C1 segment of cervical spinal cord (tissue), 14 donors: ENCODE measurements at regions not wholly inside any gene's neighbourhood (a gene's known extent, or its start where the extent isn't known, plus 50 kb on each side); places are given as distances from the start of the nearest gene placed in this dataset.
A peak's percentile ranks its signal among the peaks of the same experiment; 100 is the strongest.

ENCODE experiments used
- DNase-seq, 14 donors: peaks; one replicate each; lab custom pipeline; 2025; lab: John Stamatoyannopoulos, UW

DNA sequence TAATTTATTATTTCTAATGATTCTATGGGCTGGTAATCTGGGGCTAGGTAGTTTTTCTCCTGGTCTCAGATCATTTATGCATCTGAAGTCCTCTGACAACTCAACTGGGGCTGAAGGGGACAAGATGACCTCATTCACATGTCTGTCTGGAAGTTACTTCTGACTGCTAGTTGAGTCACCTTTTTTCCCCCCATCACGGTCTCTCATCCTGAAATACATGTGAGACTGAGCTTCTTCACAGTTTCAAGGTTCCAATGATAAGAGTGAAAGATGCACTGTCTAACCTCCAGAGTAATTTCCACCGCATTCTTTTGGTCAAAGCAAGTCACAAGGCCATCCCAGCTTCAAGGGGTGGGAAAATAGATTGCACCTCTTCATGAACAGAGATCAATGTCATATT is 356.7 kb upstream of the RPS6KA3 start:
- no peak for DNase-seq

- DNase-seq = no peak
These were observed 353.6 kb upstream of the RPS6KA3 start for GRCh38 chrX:20620306-20620705.

DNA sequence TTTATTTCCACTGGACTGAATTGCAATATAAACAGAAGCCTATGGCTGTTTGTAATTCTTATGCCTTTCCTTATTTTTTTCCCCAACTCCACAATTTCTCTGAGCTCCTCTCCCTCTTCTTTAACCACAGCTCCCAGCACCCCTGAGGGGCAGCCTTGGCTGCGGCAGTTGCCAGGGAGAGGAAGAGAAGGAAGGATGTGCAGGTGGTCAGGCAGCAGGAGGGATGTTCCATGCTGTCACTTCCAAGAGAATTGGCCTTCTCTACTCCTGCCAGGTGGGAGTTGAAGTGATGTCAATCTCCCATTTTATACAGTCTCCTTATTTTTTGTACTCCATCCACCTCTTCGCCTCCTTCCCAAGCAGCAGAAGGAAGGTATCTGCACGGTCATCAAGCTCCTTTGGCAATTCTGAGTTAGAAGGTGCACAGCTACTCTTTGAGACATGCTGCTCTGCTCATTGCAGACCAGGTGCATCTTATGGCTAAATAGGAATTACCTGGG is 343.3 kb upstream of the RPS6KA3 start:
- peak in 2 of 14 donors; percentile 34 to 94 for DNase-seq

DNA sequence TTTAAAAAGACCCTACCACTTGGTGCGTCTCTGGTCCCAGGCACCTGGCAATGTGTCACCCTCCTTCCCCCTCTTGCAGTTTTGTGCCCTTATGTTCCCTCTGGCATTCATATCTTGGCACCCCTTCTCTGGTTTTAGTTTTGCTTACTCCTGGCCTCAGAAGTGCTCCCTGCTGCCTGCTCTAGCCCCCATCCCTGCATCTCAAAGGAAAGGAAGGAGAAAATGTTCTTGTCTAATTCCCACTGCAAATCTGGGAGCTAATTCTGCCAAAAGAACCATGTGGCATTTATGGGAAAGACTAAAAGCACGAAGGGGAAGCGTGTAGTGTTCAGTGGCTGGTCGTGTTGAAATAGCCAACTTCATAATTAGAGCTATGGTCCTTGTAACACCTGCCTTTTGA is 340.1 kb upstream of the RPS6KA3 start:
- DNase-seq = peak in 1 of 14 donors; percentile 88

DNA sequence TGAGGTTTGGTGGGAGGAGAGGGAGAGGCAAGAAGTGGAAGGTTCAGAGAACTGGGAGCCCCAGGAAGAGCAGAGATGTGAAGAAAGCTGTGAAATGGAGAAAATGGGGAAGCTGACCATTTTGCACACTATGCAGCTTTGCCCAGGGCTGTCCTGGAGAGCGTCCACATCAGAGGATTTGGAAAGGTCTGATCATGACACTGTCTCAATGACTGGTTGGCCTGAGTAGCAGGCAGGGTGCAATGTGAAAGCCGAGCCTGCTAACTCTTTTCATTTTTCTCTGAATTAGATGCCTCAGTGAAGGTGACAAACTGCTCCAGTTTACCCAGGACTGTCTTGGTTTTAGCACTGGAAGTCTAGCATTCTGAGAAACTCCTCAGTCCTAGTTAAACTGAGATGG is 330.1 kb upstream of the RPS6KA3 start:
- peak in 1 of 14 donors; percentile 64 for DNase-seq

DNA sequence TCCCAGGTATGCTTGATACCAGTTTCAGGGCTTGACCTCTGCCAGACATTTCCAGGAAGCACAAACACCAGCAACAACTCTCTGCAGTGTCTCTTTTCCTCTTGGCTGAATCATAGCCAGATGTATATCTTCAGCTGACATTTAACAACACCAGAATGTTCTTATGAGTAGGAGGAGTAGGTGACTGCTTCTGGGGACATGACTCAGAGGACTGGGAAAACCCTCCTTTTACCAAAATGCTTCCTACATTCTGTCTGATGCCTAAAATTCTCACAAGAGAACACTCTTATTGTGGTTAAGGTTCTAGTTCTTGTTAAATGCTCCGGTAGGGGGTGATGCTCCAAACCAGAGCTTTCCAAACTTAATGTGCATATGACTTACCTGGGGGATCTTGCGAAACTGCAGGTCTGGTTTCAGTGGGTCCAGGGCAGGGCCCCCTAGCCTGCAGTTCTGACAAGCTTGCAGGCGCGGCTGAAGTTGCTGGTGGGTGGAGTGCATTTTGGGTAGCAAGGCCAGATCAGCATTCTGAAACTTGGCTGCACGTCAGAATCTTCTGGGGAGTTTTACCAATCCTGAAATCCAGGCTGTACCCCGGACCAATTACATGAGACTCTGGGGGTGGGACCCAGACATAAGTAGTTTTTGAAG is 329.3 kb upstream of the RPS6KA3 start:
- no peak for DNase-seq

DNA sequence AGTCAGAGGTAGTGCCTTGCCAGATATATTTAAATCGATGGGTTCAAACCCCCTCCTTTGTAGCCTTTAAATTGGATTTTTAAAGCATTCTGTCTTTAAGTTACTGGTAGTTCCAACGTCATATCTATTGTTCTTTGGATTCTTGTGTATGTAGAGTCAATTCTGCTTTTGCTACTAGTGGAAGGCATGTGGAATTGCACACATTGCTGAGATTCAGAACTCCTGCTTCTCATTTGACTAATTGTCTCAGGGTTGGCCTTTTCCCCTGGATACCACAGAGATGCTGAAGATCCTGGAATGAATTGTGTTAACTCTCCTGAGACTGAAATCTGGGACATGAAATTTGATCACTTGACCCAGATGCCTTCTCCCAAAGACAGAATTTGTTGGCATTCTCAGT is 328.3 kb upstream of the RPS6KA3 start:
- no peak for DNase-seq

GRCh38 chrX:20593836-20594235 is 327.1 kb upstream of the RPS6KA3 start:
- no peak for DNase-seq

DNA sequence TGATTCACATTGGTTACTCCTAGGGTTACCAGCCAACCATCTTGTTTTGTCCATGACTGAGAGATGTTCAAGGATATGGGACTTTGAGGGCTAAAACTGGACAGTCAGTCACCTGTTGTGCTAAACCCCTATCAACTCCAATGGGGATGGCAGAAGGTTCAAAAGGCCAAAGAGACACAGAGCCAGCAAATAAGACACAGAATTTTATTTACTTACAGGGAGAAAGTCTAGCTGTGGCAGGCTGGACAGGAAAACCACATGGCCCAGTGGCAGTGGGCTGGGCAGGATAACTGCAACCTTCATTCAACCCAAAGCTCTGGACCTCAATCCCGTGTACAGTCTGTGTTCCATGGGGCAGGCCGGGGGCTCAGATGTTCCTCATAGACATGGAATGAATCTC is 326.7 kb upstream of the RPS6KA3 start:
- DNase-seq = no peak

DNA sequence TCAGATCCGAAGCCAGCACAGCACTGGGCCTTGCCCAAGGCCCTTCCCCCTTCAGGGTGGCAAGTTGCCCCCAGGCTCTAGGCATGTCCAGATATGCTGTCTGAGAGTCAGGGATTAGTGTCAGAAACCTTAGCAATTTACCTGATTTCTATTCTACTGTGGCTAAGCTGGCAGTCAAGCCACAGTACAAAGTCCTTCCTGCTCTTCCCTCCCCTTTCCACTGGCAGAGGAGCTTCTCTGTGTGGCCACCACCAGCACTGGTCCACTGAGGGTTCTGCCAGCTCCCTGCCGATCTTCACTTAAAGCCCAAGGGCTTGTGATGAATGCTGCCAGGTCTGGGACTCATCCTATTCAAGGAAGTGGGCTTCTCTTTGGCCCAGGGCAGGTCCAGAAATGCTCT is 324.5 kb upstream of the RPS6KA3 start:
- DNase-seq = no peak

DNA sequence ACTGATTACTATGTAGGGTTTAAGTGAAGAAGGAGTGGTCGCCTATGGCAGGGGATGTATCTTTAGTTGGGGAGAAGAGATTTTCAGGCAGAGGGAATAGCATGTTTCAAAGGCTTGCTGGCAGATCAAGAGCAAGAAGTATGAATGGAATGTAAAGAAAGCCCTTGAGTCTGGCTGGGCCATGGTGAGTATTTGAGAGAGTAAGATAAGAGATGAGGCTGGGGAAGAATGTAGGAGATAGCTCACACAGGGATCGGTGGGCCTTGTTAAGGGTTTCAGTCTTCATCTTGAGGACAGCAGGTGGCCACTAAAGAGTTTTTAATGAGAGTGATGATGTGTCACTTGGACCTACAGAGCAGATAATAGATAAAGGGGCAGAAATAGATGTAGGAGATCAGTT is 319.1 kb upstream of the RPS6KA3 start:
- no peak for DNase-seq

DNA sequence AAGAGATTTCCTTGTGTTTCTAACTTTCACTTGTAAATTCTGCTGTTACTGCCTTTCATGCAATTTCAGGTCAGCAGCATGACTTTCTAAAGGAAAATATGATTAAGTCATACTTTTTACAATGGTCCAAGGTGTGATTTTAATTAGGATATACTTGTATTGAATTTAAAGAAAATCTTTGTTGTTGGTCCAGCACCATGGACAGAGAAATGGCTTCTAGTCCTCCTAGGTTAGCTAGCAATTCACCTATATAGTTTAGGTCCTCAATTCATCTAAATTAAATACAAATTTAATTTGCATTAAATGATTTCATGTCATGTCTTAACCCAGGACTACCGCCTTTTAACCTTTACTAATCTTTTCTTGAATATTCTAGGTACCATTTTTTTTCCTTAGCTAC is 304.9 kb upstream of the RPS6KA3 start:
- no peak for DNase-seq

- no peak for DNase-seq
These were observed 300.4 kb upstream of the RPS6KA3 start for GRCh38 chrX:20567108-20567507.

DNA sequence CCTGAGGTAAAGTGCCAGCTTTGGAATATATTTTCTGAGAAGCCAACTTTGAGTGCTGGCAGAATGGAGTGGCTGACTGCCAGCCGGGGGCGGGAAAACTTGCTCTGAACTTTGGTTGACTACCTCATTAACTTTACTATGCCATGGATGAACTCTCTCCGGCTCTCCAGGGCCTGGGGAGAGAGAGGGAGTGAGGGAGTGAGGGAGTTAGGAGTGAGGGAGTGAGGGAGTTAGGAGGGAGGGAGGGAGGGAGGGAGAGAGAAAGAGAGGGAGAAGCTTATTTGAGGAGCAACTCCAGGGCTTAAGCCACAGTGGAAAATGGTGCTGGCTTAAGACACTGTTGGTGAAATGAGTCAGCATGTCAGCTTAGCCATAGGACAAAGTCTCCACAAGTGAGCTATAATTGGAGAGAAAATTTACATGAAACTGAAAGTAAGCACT is 280.9 kb upstream of the RPS6KA3 start:
- DNase-seq = peak in 2 of 14 donors; percentile 0 to 23

DNA sequence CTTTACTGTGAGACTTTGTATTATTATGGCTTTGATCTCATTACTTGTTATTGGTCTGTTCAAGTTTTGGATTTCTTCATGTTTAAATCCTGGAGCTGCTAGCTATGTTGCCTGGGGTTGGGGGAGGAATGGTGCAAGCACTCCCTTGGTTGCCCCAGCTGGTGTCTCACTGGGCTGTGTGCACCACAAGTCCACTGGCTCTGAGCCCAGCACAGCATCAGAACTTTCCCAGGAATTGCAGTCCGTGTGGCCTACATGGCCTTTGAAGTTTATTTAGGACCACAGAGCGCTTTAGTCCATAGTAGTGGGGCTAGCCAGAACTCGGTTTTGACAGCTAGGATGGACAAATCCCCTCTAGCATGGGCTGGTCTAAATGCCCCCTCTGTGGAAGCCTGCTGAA is 278.8 kb upstream of the RPS6KA3 start:
- DNase-seq = no peak

DNA sequence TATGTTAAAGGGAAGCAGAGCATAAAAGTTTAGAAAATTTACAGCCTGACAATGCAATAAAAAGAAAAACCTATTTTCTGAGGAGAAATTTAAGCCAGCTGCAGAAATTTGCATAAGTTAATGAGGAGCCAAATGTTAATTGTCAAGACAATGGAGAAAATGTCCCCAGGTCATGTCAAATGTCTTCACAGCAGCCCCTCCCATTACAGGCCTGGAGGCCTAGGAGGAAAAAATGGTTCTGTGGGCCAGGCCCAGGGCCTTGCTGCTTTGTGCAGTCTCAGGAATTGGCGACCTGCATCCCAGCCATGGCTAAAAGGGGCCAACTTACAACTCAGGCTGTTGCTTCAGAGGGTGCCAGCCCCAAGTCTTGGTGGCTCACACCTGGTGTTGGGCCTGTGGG is 275.4 kb upstream of the RPS6KA3 start:
- DNase-seq = no peak

- DNase-seq = no peak
These were observed 272.3 kb upstream of the RPS6KA3 start for GRCh38 chrX:20538974-20539373.

DNA sequence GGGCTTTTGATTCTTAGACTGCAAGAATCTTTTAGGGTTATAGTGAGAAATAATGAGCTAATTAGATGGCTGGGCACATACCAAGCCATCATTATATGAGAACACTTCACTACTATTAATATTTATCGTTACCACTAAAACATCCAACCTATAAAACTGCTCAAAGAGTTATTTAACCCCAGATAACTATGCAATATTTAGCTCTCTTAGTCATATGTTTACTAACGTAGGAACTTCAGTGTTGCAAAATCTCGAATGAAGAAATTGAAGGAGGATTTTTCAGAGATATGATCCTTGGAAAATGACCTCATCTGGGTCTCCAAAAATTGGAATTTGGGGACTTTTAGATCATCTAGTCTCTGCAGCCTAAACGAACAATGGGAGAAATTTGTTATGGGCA is 265.0 kb upstream of the RPS6KA3 start:
- no peak for DNase-seq

DNA sequence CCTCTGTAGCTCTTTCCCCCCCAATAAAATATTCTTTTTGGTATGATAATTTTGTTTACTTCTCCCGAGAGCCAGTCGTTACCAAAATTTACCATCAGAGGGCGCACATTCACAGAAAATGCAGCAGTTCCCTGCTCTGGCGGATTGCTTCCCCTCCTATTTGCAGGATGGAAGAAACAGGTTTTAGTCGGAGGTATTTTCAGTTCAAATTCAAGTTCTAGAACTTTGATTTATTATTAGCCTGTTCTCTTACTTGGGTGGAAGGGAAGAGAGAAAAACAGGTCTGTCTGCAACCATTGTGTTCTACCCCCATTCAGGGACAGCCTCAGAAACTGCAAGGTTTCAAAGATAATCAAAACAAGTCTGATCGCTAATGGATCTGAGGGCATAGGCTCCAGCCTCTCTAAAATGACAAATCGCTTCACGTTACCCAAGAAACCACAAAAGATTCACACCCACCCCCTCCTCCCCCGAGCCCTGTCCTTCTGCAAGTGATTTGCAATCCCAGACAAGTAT is 263.8 kb upstream of the RPS6KA3 start:
- peak in 10 of 14 donors; percentile 1 to 77 (median 21) for DNase-seq

DNA sequence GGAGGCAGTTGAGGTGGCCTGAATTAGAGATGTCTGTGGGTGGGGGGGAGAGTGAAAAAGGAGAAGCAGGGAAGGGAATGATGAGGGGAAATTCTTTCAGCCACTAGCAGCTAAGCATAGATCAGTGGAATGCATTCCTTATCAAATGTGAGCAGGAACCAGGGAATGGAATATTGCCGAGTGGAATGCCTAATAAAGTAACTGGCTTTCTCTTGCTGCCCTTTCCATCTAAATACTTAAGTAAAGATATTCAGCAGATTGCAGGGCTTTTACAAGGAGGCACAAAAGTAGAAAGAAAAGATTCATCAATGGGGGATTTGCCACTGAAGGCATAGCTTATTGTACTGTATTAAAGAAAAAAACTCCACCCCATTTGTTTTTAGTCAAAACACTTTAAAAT is 263.0 kb upstream of the RPS6KA3 start:
- DNase-seq = no peak

- DNase-seq = peak in 1 of 14 donors; percentile 60
These were observed 262.6 kb upstream of the RPS6KA3 start for GRCh38 chrX:20529301-20529700.

DNA sequence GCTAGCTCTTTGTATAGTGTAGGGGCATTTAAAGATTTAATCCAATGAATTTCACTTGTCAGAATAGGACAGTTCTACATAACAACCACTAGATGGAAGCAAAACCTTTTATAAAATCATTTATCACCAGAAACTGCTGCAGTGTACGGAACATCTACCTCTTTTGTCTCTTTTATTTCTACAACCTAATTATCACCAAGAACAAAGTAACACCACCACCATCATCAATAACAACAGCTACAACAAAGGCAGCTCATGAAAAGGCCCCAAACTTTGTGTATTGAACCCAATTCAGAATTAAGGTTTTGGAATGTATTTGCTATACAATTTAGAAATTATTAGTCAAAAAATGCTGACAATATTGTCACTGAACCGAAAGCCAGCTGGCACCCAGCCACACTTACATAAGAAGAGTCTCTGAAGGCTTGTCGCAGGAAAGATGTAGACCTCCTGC is 260.9 kb upstream of the RPS6KA3 start:
- peak in 1 of 14 donors; percentile 76 for DNase-seq

DNA sequence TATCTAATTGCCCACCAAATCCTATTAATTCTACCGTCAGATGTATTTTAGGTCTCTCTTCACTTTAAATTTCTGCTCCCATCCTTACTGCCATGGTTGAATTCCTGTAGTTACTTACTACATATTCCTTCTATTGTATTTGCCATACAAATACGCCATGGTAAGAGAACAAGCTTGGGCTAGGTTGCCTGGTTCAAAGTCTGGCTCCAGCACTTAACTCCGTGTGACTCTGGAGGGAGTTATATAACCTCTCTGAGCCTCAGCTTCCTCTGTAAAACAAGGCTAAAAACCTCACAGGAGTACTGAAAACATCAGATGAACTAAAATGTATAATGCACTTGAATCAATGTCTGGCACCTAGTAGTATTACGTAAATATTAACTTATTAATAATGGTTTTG is 260.3 kb upstream of the RPS6KA3 start:
- DNase-seq = no peak
